T-cell (primary cell): ENCODE measurements at regions not wholly inside any gene's neighbourhood (a gene's known extent, or its start where the extent isn't known, plus 50 kb on each side); places are given as distances from the start of the nearest gene placed in this dataset.

Source experiments
- ATAC-seq, 4 experiments: fragments of 200-7000 bp in 3 of 4; fragments of 150-1000 bp in 1 of 4; cut with Tn5 transposase; replicated peaks in 1 of 4; 1 replicate in 3 of 4; 2 replicates in 1 of 4; pipeline ENCODE4 v1.10.0; 2021; ENCODE audit warnings: moderate library complexity in 3 of 4, mild to moderate bottlenecking in 2 of 4, moderate number of reproducible peaks in 1 of 4
- CTCF ChIA-PET, 2 donors: fragments of 300-600 bp; sonication (Branson Sonifier 250); formaldehyde crosslinking; loops; one replicate each; lab custom pipeline; 2022; ENCODE audit warnings: antibody characterized with exemption in 2 of 2; lab: Charles Lee
- POLR2A ChIA-PET, 2 donors: fragments of 300-600 bp; sonication (Branson Sonifier 250); formaldehyde crosslinking; loops; one replicate each; lab custom pipeline; 2022; ENCODE audit warnings: antibody characterized with exemption in 2 of 2; lab: Charles Lee
- DNase-seq, 35 experiments: peaks; one replicate each; pipeline versions ENCODE4 v3.0.0 to v3.0.0-alpha.2; 2013 to 2023
- H3K27ac ChIP-seq: one replicate; pipeline ENCODE4 v1.5.1; 2013; ENCODE audit warnings: low read length
- H3K27me3 ChIP-seq, 2 experiments: replicated peaks in 1 of 2; 1 replicate in 1 of 2; 2 replicates in 1 of 2; pipeline versions ENCODE4 v1.6.1 to v1.7.0; 2013; ENCODE audit warnings: low read length in 1 of 2, mixed read lengths in 1 of 2; ENCODE audit not compliant: control insufficient read depth in 2 of 2, insufficient read depth in 2 of 2; ENCODE audit errors: extremely low read depth in 1 of 2
- H3K36me3 ChIP-seq, 2 donors: 1 replicate in 1 of 2; 2 replicates in 1 of 2; pipeline versions ENCODE4 v1.6.1 to v1.7.0; 2013; ENCODE audit warnings: low read length in 1 of 2; ENCODE audit not compliant: control insufficient read depth in 2 of 2, insufficient read depth in 1 of 2; ENCODE audit errors: extremely low read depth in 1 of 2
- H3K4me1 ChIP-seq, 2 experiments: 1 replicate in 1 of 2; 2 replicates in 1 of 2; pipeline versions ENCODE4 v1.6.1 to v1.7.0; 2013; ENCODE audit warnings: low read length in 2 of 2, mixed read lengths in 1 of 2; ENCODE audit not compliant: insufficient read depth in 2 of 2, control insufficient read depth in 1 of 2; ENCODE audit errors: extremely low read depth in 1 of 2
- H3K4me3 ChIP-seq, 2 donors: 1 replicate in 1 of 2; 2 replicates in 1 of 2; pipeline versions ENCODE4 v1.5.1 to v1.7.0; 2013; ENCODE audit warnings: mild to moderate bottlenecking in 2 of 2, low read length in 1 of 2, moderate library complexity in 1 of 2; ENCODE audit not compliant: control insufficient read depth in 1 of 2; ENCODE audit errors: extremely low read depth in 1 of 2
- H3K9me3 ChIP-seq: 2 replicates; pipeline ENCODE4 v1.7.0; 2013
- H3K27ac Mint-ChIP-seq, 2 donors: one replicate each; pipeline ENCODE4 v1.8.0; 2020 to 2021; ENCODE audit warnings: mild to moderate bottlenecking in 2 of 2, mixed read lengths in 2 of 2
- H3K27me3 Mint-ChIP-seq, 2 donors: one replicate each; pipeline ENCODE4 v1.8.0; 2021 to 2022; ENCODE audit warnings: mixed read lengths in 2 of 2
- H3K36me3 Mint-ChIP-seq: one replicate; pipeline ENCODE4 v1.8.0; 2021; ENCODE audit warnings: mixed read lengths
- H3K4me1 Mint-ChIP-seq, 3 donors: one replicate each; pipeline ENCODE4 v1.8.0; 2020 to 2022; ENCODE audit warnings: mixed read lengths in 3 of 3, mild to moderate bottlenecking in 1 of 3
- H3K4me3 Mint-ChIP-seq, 3 donors: one replicate each; pipeline ENCODE4 v1.8.0; 2020 to 2022; ENCODE audit warnings: mild to moderate bottlenecking in 3 of 3, mixed read lengths in 3 of 3, moderate library complexity in 3 of 3
- H3K9me3 Mint-ChIP-seq, 3 donors: one replicate each; pipeline ENCODE4 v1.8.0; 2020 to 2022; ENCODE audit warnings: mixed read lengths in 3 of 3
- WGBS: methylation state at CpG from one replicate; pipeline ENCODE4 v1.1.5; 2013; ENCODE audit warnings: missing lambda C conversion rate; ENCODE audit not compliant: insufficient coverage; 5-methylcytosine and 5-hydroxymethylcytosine counted together

DNA sequence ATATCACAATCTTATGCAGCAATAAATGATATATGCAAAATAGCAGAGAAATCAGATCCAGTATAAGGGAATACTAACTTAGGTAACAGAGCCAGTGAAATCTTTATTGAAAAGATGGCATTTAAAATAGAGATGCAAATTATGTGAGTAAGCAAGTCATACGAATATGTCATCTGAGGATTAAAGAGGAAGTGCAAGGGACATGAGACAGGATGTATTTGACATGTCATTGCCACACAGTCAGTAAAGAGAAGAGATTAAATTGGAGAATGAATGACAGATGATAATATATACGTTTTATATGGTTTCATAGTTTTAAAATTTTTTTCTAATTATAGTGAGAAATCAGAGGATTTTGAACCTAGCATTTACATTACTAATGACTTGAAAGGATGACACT is 426.4 kb downstream of the SLITRK5 start:
- POLR2A ChIA-PET, result no interaction called here
- Histone ChIP-seq H3K4me1 (no peaks in the 10 kb centered on the region), H3K27ac (no peak overlapping the region), H3K4me3 (no peak overlapping the region), H3K27me3 (no peaks in the 10 kb centered on the region), H3K9me3 (no peaks in the 10 kb centered on the region), H3K36me3 (no peaks in the 10 kb centered on the region)
- no CpG with 5 or more reads among the region's 2 CpGs for WGBS
- DNase-seq (no peak), ATAC-seq (no peak)
- Mint-ChIP-seq H3K9me3 (peaks cover 5 to 9% (median 8%) of the 10 kb centered on the region in 3 donors), H3K4me3 (no peak overlapping the region), H3K36me3 (no peaks in the 10 kb centered on the region), H3K4me1 (no peaks in the 10 kb centered on the region), H3K27ac (no peak overlapping the region), H3K27me3 (no peaks in the 10 kb centered on the region)
- CTCF ChIA-PET, result no interaction called here

DNA sequence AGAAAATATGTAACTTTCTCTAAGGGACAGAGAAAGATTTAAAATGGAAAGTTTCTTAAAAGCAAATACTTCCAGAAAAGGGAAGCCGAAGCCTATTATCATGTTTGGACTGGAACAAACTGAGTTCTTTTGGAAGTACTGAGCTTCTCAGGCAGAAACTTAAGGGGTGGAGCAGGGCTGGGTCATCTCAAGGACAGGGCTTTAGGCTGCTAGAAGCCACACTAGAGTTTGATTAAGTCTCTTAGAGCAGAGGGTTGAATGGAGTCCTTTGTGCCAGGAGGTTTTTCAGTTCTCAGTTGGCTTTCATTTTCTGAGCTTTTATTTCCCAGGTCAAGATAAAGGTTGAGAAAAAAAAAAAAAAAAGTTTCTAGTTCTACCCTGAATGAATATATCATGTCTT is 432.7 kb downstream of the SLITRK5 start:
- no peaks in the 10 kb centered on the region for H3K36me3 ChIP-seq
- CTCF ChIA-PET, result no interaction called here
- H3K27me3 Mint-ChIP-seq, result no peaks in the 10 kb centered on the region
- WGBS, result 100% methylated on average over 1 of the region's 1 CpG
- DNase-seq (no peak), ATAC-seq (no peak)
- POLR2A ChIA-PET, result no interaction called here
- H3K9me3 ChIP-seq, result no peaks in the 10 kb centered on the region
- H3K4me3 Mint-ChIP-seq, result no peak overlapping the region
- H3K4me1 Mint-ChIP-seq, result peaks cover 0 to 2% (median 0%) of the 10 kb centered on the region in 3 donors
- H3K27ac ChIP-seq, result no peak overlapping the region
- H3K4me1 ChIP-seq, result no peaks in the 10 kb centered on the region
- no peaks in the 10 kb centered on the region for H3K27me3 ChIP-seq
- H3K27ac Mint-ChIP-seq, result no peak overlapping the region
- H3K4me3 ChIP-seq, result no peak overlapping the region
- peaks cover 10 to 15% (median 11%) of the 10 kb centered on the region in 3 donors for H3K9me3 Mint-ChIP-seq
- no peaks in the 10 kb centered on the region for H3K36me3 Mint-ChIP-seq

DNA sequence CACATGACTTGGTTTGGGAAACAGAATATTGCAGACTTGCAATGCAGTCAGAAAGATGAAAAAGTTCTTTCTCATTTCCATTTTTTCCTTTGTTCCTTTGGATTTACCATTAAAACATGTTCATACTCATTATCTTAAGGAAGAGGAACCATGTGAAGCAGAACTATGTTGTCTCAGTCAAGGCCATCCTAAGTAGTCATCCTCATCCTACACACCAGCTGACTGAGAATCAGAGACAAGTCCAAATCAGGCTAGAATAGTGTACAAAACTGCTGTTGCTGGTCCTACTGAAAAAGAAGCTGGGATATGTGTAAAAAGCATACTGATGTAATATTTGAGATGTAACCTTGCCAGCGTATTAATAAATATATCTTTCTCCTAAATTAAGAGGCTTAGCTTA is 433.4 kb downstream of the SLITRK5 start:
- no peaks in the 10 kb centered on the region for H3K27me3 ChIP-seq
- H3K4me1 ChIP-seq, result no peaks in the 10 kb centered on the region
- no peak for ATAC-seq
- H3K27ac ChIP-seq, result no peak overlapping the region
- no peaks in the 10 kb centered on the region for H3K36me3 ChIP-seq
- H3K4me3 ChIP-seq, result no peak overlapping the region
- H3K9me3 ChIP-seq, result no peaks in the 10 kb centered on the region
- Mint-ChIP-seq H3K9me3 (peaks cover 10 to 16% (median 11%) of the 10 kb centered on the region in 3 donors), H3K36me3 (no peaks in the 10 kb centered on the region), H3K27me3 (no peaks in the 10 kb centered on the region), H3K27ac (no peak overlapping the region), H3K4me1 (peaks cover 0 to 2% (median 0%) of the 10 kb centered on the region in 3 donors), H3K4me3 (no peak overlapping the region)
- ChIA-PET CTCF (no interaction called here), POLR2A (no interaction called here)
- no peak for DNase-seq
- WGBS, result no CpG with 5 or more reads among the region's 1 CpG

GRCh38 chr13:88107570-88107969 is 436.4 kb downstream of the SLITRK5 start:
- Mint-ChIP-seq H3K9me3 (peaks cover 2 to 15% (median 8%) of the 10 kb centered on the region in 3 donors), H3K4me3 (no peak overlapping the region), H3K36me3 (no peaks in the 10 kb centered on the region), H3K27me3 (no peaks in the 10 kb centered on the region), H3K27ac (no peak overlapping the region), H3K4me1 (peaks cover 0 to 2% (median 0%) of the 10 kb centered on the region in 3 donors)
- POLR2A ChIA-PET, result no interaction called here
- DNase-seq (no peak), ATAC-seq (no peak)
- H3K4me1 ChIP-seq, result no peaks in the 10 kb centered on the region
- no peaks in the 10 kb centered on the region for H3K27me3 ChIP-seq
- WGBS, result no CpG with 5 or more reads among the region's 6 CpGs
- H3K36me3 ChIP-seq, result no peaks in the 10 kb centered on the region
- H3K27ac ChIP-seq, result no peak overlapping the region
- H3K4me3 ChIP-seq, result no peak overlapping the region
- H3K9me3 ChIP-seq, result no peaks in the 10 kb centered on the region
- CTCF ChIA-PET, result no interaction called here

GRCh38 chr13:88112526-88112925 is 441.4 kb downstream of the SLITRK5 start:
- Histone ChIP-seq H3K4me1 (no peaks in the 10 kb centered on the region), H3K27me3 (no peaks in the 10 kb centered on the region), H3K4me3 (no peak overlapping the region), H3K27ac (no peak overlapping the region), H3K9me3 (no peaks in the 10 kb centered on the region), H3K36me3 (no peaks in the 10 kb centered on the region)
- Mint-ChIP-seq H3K9me3 (peaks cover 0 to 12% (median 5%) of the 10 kb centered on the region in 3 donors), H3K27me3 (no peaks in the 10 kb centered on the region), H3K4me1 (no peaks in the 10 kb centered on the region), H3K36me3 (no peaks in the 10 kb centered on the region), H3K27ac (no peak overlapping the region), H3K4me3 (no peak overlapping the region)
- ATAC-seq (no peak), DNase-seq (no peak)
- ChIA-PET CTCF (interaction anchor here in 1 of 2 donors (0.6 kb wide), 1 partner anchor 318 kb away, joined by 3 read pairs; no protein-coding TSS in a partner anchor), POLR2A (interaction anchor here (0.6 kb wide), 2 partner anchors 53 to 669 kb away, joined by 4 to 5 read pairs; no protein-coding TSS in a partner anchor)
- WGBS, result no CpG with 5 or more reads among the region's 3 CpGs

DNA sequence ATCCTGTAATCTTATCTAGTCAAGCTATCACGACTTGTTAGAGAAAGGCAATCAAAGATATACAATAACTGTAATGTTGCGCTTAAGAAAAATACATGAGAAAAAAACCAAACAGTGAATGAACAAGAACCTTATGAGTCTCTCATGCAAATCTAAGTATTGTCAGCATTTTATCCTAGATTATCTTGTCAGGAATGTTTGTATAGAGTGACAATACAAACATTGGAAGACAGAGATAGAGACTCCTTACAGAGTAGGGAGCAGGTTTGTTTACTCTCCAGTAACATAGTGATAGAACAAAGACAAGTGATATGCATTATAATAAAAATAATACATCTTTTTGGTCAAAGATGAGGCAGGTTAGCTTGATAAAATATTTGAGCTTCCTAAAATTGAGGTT is 444.8 kb downstream of the SLITRK5 start:
- Histone ChIP-seq H3K9me3 (no peaks in the 10 kb centered on the region), H3K27me3 (no peaks in the 10 kb centered on the region), H3K27ac (no peak overlapping the region), H3K4me3 (no peak overlapping the region), H3K4me1 (no peaks in the 10 kb centered on the region), H3K36me3 (no peaks in the 10 kb centered on the region)
- Mint-ChIP-seq H3K4me1 (no peaks in the 10 kb centered on the region), H3K27ac (no peak overlapping the region), H3K36me3 (no peaks in the 10 kb centered on the region), H3K4me3 (no peak overlapping the region), H3K9me3 (peaks cover 0 to 13% (median 5%) of the 10 kb centered on the region in 3 donors), H3K27me3 (no peaks in the 10 kb centered on the region)
- DNase-seq (no peak), ATAC-seq (no peak)
- POLR2A ChIA-PET, result no interaction called here
- no CpG with 5 or more reads among the region's 2 CpGs for WGBS
- CTCF ChIA-PET, result no interaction called here

- DNase-seq, result no peak
These were observed 447.8 kb downstream of the SLITRK5 start for GRCh38 chr13:88118952-88119351.

More at GRCh38 chr13:88118952-88119351, 447.8 kb downstream of the SLITRK5 start:
- POLR2A ChIA-PET, result no interaction called here
- H3K9me3 ChIP-seq, result peaks cover 3% of the 10 kb centered on the region
- CTCF ChIA-PET, result no interaction called here
- H3K27ac ChIP-seq, result no peak overlapping the region
- Mint-ChIP-seq H3K4me1 (no peaks in the 10 kb centered on the region), H3K27me3 (no peaks in the 10 kb centered on the region), H3K27ac (no peak overlapping the region), H3K9me3 (peaks cover 0 to 18% (median 7%) of the 10 kb centered on the region in 3 donors), H3K4me3 (no peak overlapping the region), H3K36me3 (no peaks in the 10 kb centered on the region)
- no peaks in the 10 kb centered on the region for H3K27me3 ChIP-seq
- no peak for ATAC-seq
- no CpG with 5 or more reads among the region's 3 CpGs for WGBS
- H3K4me3 ChIP-seq, result no peak overlapping the region
- no peaks in the 10 kb centered on the region for H3K36me3 ChIP-seq
- no peaks in the 10 kb centered on the region for H3K4me1 ChIP-seq
